ENCODE measurements at regions not wholly inside any gene's neighbourhood (a gene's known extent, or its start where the extent isn't known, plus 50 kb on each side); places are given as distances from the start of the nearest gene placed in this dataset.

DNA sequence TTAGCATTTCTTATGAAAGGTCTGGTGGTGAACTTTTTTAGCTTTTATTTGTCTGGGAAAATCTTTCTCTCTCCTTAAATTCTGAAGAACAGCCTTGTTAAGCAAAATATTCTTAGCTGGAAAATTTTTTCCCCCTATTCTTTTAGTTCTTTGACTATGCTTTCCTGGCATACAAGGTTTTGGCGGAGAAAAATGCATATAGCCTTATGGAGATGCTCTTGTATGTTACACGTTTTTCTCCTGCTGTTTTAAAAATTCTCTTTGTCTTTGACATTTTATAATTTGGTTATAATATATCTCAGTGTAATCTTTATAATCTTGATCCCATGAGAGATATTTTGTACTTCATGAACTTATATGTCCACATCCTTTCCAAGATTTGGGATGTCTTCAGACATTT, 1190.4 kb upstream of the ZEB2 start:
- H3K27ac ChIP-seq: no peak overlapping the region
- no peaks in the 10 kb centered on the region for H3K36me3 ChIP-seq
- no peaks in the 10 kb centered on the region for H3K4me1 ChIP-seq
- TF ChIP-seq POLR2A (IDR thresholded peaks at IDR 0.05): no peak
- TF ChIP-seq, protein P1, sequence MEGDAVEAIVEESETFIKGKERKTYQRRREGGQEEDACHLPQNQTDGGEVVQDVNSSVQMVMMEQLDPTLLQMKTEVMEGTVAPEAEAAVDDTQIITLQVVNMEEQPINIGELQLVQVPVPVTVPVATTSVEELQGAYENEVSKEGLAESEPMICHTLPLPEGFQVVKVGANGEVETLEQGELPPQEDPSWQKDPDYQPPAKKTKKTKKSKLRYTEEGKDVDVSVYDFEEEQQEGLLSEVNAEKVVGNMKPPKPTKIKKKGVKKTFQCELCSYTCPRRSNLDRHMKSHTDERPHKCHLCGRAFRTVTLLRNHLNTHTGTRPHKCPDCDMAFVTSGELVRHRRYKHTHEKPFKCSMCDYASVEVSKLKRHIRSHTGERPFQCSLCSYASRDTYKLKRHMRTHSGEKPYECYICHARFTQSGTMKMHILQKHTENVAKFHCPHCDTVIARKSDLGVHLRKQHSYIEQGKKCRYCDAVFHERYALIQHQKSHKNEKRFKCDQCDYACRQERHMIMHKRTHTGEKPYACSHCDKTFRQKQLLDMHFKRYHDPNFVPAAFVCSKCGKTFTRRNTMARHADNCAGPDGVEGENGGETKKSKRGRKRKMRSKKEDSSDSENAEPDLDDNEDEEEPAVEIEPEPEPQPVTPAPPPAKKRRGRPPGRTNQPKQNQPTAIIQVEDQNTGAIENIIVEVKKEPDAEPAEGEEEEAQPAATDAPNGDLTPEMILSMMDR (IDR thresholded peaks at IDR 0.05): no peak
- intact Hi-C loops (cut with DNase I): no loop called here
- DNase-seq: no peak
- no peaks in the 10 kb centered on the region for H3K27me3 ChIP-seq
- WGBS, 2 donors: 84 to 89% methylated on average over 2 of the region's 2 CpGs
- H3K9me3 ChIP-seq: no peaks in the 10 kb centered on the region
- H3K4me3 ChIP-seq (replicated peaks in 1 of 3): no peak overlapping the region

DNA sequence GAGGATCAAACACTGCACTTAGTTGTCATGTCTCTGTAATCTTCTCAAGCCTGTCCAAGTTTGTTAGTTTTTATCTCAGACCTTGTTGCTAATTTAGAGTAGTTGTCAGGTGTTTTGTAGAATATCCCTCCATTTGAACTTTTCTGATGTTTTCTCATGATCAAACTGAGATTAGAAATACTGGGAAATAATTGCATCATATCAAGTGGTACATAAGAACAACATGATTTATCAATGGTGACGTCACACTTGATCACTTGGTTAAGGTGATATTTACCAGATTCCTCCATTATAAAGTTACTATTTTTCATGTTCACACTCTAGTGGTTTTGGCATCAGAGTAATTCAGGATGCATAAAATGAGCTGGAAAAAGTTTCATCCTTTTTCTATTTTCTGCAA, 1182.4 kb upstream of the ZEB2 start:
- Histone ChIP-seq H3K36me3 (no peaks in the 10 kb centered on the region), H3K27ac (no peak overlapping the region), H3K4me1 (no peaks in the 10 kb centered on the region), H3K27me3 (no peaks in the 10 kb centered on the region), H3K9me3 (no peaks in the 10 kb centered on the region), H3K4me3 (replicated peaks in 1 of 3) (no peak overlapping the region)
- WGBS, 2 donors: 72 to 86% methylated on average over 1 of the region's 1 CpG
- no peak for DNase-seq
- intact Hi-C loops (cut with DNase I): no loop called here
- TF ChIP-seq, protein P1 (IDR thresholded peaks at IDR 0.05): no peak
- TF ChIP-seq POLR2A (IDR thresholded peaks at IDR 0.05): no peak

DNA sequence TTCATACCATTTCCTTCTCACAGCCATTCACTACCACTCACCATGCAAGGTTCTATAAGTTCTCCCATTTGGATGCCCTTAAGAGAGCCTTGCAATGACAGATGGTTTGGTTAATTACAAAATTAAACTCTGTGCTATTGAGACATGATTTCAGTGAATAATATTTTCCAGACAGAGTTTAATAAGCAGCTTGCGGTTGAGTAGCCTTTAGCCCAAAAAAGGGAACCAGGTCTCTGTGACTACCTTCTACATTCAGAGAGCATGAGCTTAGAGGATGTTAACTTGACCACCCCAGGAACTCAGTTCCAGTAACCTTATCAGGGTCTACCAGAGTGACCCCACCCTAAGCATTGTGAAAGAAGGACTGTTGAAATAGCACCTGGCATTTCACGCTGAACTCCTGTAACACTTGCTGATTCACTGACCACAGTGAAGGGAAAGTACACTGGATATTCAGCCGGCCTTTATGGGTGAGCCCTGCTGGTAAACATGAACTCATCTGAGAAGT, 1173.1 kb upstream of the ZEB2 start:
- Histone ChIP-seq H3K4me3 (replicated peaks in 1 of 3) (no peak overlapping the region), H3K27me3 (no peaks in the 10 kb centered on the region), H3K36me3 (no peaks in the 10 kb centered on the region), H3K4me1 (no peaks in the 10 kb centered on the region), H3K9me3 (no peaks in the 10 kb centered on the region), H3K27ac (no peak overlapping the region)
- DNase-seq: no peak
- TF ChIP-seq POLR2A (IDR thresholded peaks at IDR 0.05): no peak
- TF ChIP-seq, protein P1 (IDR thresholded peaks at IDR 0.05): no peak
- 64 to 73% methylated on average over 3 of the region's 3 CpGs for WGBS, 2 donors
- intact Hi-C loops (cut with DNase I): no loop called here

DNA sequence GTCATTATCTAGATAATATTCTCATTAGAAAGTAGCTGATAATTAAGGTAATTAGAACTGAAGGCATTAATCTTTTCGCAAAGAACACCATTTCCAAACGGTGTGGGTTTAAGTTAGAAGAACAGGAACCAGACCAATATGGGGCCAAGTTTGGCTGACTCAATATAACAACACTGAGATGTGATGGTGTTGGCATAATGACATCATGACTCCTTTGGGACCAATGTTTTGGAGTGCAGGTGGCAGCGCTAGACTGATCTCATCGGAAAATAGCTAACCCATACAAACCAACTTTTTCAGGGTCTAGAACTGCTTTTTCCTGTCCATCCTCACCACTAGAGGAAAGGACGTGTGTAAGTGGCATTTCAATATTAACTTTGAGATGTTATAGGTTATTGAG, 1171.7 kb upstream of the ZEB2 start:
- H3K27me3 ChIP-seq: no peaks in the 10 kb centered on the region
- no peaks in the 10 kb centered on the region for H3K9me3 ChIP-seq
- no peaks in the 10 kb centered on the region for H3K4me1 ChIP-seq
- no peak overlapping the region for H3K27ac ChIP-seq
- no peak for DNase-seq
- TF ChIP-seq, protein P1 (IDR thresholded peaks at IDR 0.05): no peak
- no peak overlapping the region for H3K4me3 ChIP-seq (replicated peaks in 1 of 3)
- intact Hi-C loops (cut with DNase I): no loop called here
- WGBS, 2 donors: 89 to 92% methylated on average over 5 of the region's 5 CpGs
- no peaks in the 10 kb centered on the region for H3K36me3 ChIP-seq

DNA sequence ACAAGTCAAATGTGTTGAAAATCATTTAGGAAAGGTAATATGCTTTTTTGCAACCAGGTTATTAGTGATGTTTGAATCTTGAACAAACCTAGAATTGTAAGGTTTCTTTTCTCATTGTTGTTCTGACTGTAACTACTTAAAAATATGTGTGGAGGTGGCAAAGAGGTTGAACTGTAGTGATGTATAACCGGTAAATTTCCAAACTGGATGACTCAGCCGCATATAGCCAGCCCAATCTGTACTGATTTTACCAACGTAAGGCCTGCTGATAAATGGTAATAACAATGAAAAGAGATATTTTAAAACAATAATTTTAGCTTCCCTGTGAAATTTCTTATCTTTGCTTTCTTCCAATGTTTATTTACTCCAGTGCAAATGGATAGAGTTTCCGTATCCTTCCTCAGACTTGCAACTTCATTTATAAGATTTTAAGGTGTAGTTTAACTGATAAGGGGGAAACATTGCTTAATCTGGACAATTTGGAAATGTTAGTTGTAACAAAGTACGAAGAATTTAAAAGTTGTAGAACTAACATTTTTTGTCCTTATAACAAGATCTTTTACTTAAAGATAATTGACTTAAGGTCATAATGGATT, 1170.4 kb upstream of the ZEB2 start:
- Histone ChIP-seq H3K4me1 (no peaks in the 10 kb centered on the region), H3K27ac (no peak overlapping the region), H3K4me3 (replicated peaks in 1 of 3) (no peak overlapping the region), H3K36me3 (no peaks in the 10 kb centered on the region), H3K27me3 (no peaks in the 10 kb centered on the region), H3K9me3 (no peaks in the 10 kb centered on the region)
- DNase-seq: no peak
- no peak for TF ChIP-seq POLR2A (IDR thresholded peaks at IDR 0.05)
- TF ChIP-seq, protein P1 (IDR thresholded peaks at IDR 0.05): no peak
- intact Hi-C loops (cut with DNase I): no loop called here
- WGBS, 2 donors: 92 to 95% methylated on average over 5 of the region's 5 CpGs
